HG03097 (cell line): ENCODE measurements at regions not wholly inside any gene's neighbourhood (a gene's known extent, or its start where the extent isn't known, plus 50 kb on each side); places are given as distances from the start of the nearest gene placed in this dataset.
"Not testable (repeated sequence)": the region's sequence is repeated elsewhere in the genome, so short reads cannot be mapped to it uniquely, and the experiment has no call there.

Experiments used
- ATAC-seq: cut with Tn5 transposase; IDR thresholded peaks from one replicate; pipeline ENCODE4 v1.9.1; 2021; ENCODE audit not compliant: unreplicated experiment, low FRiP score

GRCh38 chr1:199789141-199789540, 238.4 kb upstream of the NR5A2 start:
- ATAC-seq, result no peak

DNA sequence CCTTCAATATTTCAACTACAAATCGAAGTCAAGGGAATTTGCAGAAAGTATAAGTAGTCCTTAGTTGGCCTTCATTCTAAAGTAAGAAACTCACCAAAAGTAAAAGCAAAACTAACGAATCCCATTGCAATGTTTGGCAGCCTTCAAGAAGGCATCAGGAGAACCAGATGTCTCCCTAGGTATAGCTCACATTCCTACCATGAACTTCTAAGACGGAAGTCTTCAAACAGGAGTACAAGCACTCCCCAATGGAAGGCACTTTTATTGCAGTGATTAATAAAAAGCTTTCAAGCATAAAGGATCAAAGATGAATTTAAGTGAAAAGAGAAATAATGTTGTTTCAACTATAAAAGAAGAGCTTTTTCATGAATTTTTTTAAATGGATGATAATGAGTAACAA, 236.0 kb upstream of the NR5A2 start:
- ATAC-seq, result no peak

GRCh38 chr1:199792874-199793273, 234.6 kb upstream of the NR5A2 start:
- no peak for ATAC-seq

DNA sequence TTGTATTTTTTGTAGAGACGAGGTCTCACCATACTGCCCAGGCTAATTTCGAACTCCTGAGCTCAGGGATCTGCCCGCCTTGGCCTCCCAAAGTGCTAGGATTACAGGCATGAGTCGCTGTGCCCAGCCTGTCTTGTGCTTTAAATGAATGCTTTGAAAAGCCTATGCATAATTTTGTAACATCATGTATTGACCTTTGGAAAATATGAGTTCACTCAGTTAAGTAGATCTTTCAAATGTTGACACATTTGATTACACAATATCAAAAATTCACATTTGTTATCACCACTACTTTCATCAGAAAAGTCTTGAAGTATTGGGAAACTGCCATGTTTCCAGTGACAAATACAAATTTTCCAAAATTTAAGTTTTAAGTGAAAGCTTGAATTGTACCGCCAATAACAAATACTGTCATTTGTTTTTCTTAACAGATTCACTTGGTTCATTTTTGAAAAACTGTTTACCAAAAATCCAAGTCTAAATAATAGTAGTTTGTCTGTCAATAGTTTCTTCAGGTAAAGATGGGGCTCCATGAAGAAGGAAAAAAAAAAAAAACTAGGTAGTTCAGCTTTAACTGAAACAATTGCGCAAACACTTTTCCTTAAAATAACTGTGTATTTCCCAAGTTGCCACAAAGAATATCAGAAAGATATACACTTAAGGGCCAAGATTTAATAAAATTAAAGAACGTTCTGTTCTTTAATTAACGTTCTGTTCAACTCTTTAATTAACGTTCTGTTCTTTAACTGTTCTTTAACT, 233.2 kb upstream of the NR5A2 start:
- no peak for ATAC-seq

DNA sequence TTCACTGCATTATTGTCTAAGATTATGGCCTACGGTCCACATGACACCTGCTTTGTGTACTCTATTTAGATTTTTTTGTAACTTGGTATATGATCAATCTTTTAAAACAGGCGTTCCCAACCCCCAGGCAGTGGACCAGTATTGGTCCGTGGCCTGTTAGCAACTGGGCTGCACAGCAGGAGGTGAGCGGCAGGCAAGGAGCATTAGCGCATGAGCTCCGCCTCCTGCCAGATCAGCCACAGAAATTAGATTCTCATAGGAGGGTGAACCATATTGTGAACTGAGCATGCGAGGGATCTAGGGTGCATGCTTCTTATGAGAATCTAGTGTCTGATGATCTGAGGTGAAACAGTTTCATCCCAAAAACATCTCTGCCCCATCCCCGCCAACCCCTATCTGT, 228.4 kb upstream of the NR5A2 start:
- no peak for ATAC-seq

GRCh38 chr1:199804526-199804925, 223.0 kb upstream of the NR5A2 start:
- ATAC-seq, result no peak

- ATAC-seq, result no peak
Measured at GRCh38 chr1:199808110-199808870, 219.2 kb upstream of the NR5A2 start.

DNA sequence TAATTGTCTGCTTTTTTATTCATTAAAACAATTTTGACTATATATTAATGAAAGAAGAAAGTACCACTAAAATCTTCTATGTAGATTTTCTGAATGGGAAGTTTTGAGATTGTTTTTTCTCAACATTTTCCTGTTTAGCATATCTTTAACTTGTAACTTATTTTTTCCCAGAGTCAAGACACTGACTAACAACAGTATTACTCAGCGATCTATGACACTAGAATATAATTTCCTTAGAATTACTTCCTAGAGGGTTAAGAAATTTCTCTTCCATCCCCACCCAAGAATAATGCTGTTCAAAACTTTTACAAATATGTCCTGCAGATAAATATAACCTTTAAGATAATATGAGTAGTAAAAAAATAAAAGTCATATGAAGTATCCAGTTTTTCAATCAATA, 218.2 kb upstream of the NR5A2 start:
- no peak for ATAC-seq

DNA sequence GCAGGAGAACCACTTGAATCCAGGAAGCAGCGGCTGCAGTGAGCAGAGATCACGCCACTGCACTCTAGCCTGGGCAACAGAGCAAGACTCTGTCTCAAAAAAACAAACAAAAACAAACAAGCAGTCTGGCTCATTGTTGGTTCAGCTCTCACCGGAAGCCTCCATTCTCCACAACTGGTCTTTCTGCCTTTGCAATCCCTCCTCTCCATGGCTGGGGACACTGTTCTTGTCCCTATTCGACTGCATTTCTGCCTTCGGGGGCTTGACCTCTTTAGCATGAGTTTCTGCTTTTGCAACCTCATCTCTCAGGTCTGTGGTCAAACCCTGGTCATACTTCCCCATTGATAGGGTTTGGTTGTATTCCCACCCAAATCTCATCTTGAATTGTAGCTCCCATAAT, 216.3 kb upstream of the NR5A2 start:
- ATAC-seq, result no peak

DNA sequence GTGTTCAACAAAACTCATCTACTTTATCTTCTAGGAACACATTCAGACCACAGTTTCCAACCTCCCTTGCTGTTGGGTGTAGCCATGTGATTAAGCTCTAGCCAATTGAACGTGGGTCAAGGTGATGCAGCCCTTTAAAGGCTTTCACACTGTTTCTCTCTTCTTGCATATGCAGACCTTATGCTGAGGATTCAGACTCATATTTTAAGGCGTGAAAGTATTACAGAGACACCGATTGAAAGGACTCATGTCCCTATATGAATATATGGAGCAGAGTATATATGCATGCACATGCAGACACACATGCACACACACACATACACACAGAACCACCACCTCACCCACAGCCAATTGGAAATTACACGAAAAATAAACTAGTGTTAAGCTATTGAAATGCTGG, 214.3 kb upstream of the NR5A2 start:
- ATAC-seq, result no peak

DNA sequence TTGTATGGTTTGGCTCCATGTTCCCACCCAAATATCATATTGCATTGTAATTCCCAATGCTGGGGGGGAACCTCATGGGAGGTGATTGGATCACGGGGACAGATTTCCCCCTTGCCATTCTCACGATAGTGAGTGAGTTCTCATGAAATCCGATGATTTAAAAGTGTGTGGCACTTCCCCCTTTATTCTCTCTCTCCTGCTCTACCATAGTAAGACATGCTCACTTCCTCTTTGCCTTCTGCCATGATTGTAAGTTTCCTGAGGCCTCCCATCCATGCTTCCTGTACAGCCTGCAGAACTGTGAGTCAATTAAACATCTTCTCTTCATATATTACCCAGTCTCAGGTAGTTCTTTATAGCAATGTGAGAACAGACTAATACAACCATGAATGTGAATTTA, 211.6 kb upstream of the NR5A2 start:
- ATAC-seq, result no peak

DNA sequence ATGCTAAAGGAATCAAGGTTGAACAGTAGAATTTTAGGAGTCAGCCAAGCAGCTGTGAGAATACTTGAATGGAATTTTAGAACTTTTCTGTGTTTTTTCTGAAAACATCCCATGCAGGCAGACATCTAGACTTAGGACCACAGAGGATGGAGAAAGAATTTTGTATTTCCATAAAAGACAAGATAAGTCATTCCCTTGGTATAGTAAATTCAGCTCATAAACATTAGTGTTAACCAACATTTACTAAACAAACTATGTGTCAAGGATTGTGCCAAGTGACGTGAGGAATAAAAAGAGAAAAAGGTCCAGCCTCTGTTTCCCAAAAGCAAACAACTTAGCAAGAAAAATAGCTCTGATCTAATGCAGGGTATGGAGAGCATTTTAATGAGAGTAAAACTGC, 210.2 kb upstream of the NR5A2 start:
- no peak for ATAC-seq

- no peak for ATAC-seq
Measured at GRCh38 chr1:199821029-199821779, 206.3 kb upstream of the NR5A2 start.

GRCh38 chr1:199832451-199832850, 195.1 kb upstream of the NR5A2 start:
- ATAC-seq, result no peak

- ATAC-seq, result no peak
Measured at GRCh38 chr1:199834711-199835110, 192.8 kb upstream of the NR5A2 start.

DNA sequence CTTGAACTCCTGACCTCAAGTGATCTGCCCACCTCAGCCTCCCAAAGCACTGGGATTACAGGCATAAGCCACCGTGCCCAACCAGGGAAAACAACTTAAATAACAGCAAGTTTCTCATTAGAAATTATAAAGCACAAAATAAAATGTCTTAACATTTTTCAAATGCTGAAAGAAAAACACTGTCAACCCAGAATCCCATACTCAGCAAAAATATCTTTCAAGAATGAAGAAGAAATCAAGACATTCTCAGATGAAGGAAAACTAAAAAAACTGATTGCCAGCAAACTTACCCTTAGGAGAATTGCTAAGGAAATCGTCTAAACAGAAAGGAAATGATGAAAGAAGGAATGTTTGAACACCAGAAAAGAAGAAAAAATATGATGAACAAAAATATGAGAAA, 191.1 kb upstream of the NR5A2 start:
- ATAC-seq, result no peak

DNA sequence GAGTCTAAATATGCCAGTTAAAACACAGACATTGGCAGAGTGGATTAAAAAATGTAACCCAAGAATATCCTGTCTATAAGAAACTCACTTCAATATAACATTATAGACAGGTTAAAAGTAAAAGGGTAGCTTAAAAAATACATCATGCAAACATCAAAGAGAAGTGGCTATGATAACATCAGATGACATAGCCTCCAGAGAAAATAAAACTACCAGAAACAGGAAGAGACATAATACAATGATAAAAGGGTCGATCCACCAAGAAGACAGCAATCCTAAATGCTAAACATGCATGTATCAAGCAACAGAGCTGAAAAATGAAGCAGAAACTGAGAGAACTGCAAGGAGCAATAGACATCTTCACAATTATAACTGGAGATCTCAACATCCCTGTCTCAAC, 190.2 kb upstream of the NR5A2 start:
- no peak for ATAC-seq

DNA sequence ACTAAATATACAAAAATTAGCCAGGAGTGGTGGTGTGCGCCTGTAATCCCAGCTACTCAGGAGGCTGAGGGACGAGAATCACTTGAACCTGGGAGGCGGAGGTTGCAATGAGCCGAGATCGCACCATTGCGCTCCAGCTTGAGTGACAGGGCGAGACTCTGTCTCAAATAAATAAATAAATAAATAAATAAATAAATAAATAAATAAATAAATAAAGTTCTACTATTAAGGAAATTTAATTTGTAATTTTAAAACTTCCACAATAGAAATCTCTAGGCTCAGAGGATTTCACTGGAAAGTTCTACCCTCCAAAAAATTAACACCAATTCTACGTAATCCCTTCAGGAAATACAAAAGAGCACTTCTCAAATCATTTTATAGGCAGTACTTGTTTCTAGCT, 187.9 kb upstream of the NR5A2 start:
- ATAC-seq, result not testable (repeated sequence)

- not testable (repeated sequence) for ATAC-seq
Measured at GRCh38 chr1:199843096-199843495, 184.4 kb upstream of the NR5A2 start.

- ATAC-seq, result no peak
Measured at GRCh38 chr1:199843861-199844260, 183.6 kb upstream of the NR5A2 start.

- no peak for ATAC-seq
Measured at GRCh38 chr1:199847021-199847420, 180.5 kb upstream of the NR5A2 start.
